NCI-H2196 treated with DMSO at 0.1 percent for 48 hours (cell line): ENCODE measurements at regions not wholly inside any gene's neighbourhood (a gene's known extent, or its start where the extent isn't known, plus 50 kb on each side); places are given as distances from the start of the nearest gene placed in this dataset.

Source experiments
- DNase-seq: peaks from one replicate; lab custom pipeline; 2025; ENCODE audit not compliant: unreplicated experiment; lab: John Stamatoyannopoulos, UW

DNA sequence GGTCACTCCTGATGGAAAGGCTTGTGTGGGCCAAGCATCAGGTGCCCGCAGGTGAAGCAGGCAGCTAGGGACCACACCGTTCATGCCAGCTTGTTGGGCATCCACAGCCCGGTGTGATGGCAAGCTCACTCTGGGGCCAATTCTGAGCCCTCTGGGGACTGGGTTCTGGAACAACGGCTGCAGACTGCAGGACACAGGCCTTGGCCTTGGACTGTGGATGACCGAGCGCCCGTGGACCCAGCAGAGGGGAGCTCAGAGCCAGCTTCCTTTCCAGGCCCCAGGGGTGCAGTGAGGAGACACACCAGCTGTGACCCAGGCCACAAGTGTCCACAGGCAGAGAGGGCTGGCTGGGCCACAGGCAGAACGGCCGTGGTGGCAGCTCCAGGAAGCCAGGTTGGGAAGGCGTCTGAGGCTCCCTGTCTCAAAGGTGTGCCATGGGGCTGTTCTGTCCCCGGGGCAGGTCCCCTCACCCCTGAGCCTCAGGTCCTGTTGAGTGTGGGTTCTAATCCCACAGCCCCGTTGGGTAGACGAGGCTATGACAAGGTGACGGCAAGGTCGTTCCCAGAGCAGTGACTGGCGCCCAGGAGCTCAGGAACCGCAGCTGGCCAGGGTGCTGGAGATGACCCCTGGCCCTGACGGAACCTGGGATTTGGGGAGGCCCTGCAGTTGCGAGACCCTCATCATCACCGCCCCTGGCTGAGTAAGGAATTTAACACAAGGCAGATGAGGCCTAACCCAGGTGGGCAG is 1079.4 kb downstream of the BRD1 start:
- no peak for DNase-seq

DNA sequence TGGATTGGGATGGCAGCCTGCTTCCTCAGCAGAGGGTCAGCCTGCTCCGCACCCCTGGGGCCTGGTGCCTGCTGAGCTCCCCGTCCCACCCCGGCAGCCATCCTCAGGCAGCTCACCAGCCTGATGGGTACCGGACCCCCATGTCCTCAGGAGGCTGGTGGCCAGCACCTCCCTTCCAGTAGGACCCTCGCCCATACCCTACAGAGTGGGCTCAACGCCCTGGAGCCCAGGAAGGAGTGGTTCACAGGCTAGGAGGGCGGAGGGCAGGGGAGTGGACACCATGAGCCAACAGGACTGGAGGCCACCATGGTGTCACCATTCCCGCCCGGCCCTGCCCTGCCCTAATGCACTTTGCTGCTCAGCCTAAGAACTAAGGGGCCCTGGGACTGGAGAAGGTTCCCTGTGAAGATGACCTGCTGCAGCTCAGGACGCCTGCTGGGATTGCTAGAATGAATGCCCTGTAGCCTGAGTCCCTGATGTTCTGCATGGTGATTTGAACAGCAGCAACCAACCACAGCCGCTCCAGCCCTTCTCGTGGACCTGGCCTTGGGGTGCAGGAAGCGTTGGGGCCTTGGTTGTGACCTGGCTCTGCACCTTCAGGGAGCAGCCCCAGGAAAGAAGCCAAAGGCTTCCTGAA is 1080.8 kb downstream of the BRD1 start:
- no peak for DNase-seq

GRCh38 chr22:48745842-48746788 is 1081.6 kb downstream of the BRD1 start:
- DNase-seq = no peak

- DNase-seq = no peak
These were observed 1082.5 kb downstream of the BRD1 start for GRCh38 chr22:48744967-48745841.

DNA sequence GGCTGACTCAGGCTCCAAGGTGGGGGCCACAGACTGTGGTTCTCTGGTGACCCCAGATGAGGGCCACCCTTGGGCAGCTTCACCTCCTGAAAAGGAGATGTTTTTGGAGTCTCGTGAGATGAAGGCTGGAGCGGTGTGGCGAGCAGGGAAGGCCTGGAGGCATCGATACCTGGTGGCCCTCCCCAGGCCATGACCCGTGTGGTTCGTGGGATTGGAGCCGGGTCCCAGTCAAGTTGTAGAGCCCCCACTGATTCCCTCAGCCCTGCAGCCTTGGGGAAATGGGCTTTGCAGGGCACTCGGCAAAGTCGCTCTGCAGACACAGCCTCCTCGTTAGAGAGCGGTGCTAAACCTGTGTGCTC is 1083.4 kb downstream of the BRD1 start:
- no peak for DNase-seq

- DNase-seq = no peak
These were observed 1083.9 kb downstream of the BRD1 start for GRCh38 chr22:48743601-48744282.

GRCh38 chr22:48742556-48743343 is 1084.9 kb downstream of the BRD1 start:
- DNase-seq = no peak

- no peak for DNase-seq
These were observed 1085.5 kb downstream of the BRD1 start for GRCh38 chr22:48742191-48742555.

- no peak for DNase-seq
These were observed 1086.1 kb downstream of the BRD1 start for GRCh38 chr22:48741540-48741939.

DNA sequence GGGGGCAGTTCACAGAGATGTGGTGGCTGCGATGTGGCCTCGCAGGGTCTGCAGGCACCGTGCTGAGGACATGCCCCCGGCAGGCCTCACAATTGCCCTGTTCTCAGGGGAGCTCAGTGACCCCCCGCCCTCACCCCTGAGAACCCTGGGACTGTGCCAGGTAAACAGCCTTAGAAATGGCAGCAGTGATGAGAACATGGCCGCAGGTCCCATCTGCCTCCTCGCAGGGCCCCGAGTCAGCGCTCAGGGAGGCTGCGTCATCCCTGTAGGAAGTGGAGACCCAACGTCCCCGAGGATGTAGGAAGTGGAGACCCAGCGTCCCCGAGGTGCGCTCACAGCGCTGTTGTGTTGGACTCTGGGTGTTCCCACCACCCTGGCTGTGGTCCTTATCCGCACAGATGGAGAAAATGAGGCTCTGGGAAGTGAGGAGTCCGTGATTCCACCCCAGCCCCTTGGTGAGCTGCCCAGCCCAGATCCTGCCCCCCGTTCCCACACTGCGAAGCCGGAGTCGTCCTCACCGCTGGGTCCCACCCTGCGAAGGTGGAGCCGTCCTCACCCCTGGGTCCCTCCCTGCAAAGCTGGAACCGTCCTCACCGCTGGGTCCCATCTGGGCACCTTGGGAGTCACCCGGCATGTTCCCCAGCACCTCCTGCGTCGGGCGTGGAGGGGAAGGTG is 1086.8 kb downstream of the BRD1 start:
- DNase-seq = no peak

DNA sequence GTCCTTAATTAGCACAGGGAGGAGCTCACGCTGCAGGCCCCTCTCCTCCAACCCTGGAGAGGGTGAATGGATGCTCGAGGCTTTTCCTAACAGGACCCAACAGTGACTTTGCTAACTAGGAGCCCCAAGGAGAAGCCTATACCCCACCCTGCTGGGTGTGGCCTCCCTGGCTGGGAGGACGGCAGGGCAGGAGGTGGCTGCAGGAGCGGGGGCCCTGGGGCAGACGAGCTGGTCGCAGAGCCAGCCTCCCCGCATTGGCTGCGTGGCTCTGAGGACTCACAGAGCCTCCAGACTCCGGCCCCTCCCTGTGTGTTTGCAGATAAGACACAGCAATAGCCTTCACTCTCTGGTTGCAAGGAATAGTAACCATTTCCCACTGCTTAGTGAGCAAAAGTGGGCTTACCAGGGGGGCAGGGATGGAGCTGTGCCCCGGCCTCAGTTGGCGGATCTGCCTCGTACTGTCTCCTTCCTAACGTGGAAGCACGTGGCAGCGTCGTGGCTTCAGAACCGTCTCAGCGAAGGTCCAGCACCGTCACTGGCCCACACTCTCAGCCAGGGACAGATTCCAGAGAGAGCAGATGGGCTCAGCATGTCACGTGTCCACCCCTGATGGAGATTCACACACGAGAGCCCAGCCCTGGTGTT is 1087.5 kb downstream of the BRD1 start:
- no peak for DNase-seq

DNA sequence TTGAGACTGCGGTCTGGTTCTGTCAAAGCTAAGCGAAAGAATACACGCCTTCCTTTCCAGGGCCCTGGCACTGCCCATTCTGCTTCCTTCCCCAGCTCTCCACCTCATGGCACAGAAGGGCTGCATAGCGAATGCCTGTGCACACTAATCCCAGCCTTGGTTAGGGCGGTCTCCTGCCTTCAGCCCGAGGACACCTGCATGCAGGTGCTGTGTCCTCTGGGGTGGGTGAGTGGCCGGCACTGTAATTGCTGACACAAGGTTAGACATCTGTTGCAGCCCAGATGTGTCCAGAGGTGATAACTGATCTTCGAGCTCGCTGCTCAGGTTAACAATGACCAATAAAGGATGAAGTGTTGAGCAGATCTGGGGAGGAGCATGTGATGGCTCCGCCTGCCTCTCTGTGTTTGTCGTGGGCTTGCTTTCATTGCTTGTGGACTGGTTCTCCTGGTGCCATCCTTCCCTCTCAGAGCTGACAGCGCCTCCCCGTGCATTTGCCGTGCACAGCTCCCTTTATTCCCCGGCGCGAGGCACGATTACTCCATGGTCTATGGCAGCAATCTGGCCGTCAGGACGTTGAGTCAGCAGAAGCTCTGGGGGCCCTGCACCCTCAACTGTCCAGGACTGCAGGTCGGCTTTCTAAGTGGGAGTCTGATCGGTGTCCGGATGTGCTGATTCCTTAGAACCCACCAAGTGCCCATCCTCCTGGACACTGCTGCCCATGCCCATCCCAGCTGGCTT is 1088.2 kb downstream of the BRD1 start:
- DNase-seq = no peak

- no peak for DNase-seq
These were observed 1089.3 kb downstream of the BRD1 start for GRCh38 chr22:48738204-48738980.

- DNase-seq = no peak
These were observed 1090.0 kb downstream of the BRD1 start for GRCh38 chr22:48737461-48738203.

GRCh38 chr22:48736593-48737460 is 1090.8 kb downstream of the BRD1 start:
- DNase-seq = no peak
